Tibial nerve (tissue), 4 donors: ENCODE measurements at regions not wholly inside any gene's neighbourhood (a gene's known extent, or its start where the extent isn't known, plus 50 kb on each side); places are given as distances from the start of the nearest gene placed in this dataset.

Experiments used
- CTCF ChIP-seq, 5 experiments: fragments of 200-600 bp in 3 of 5; fragments of 450-650 bp in 2 of 5; sonication (generic) in 3 of 5; IDR thresholded peaks; one replicate each; pipeline ENCODE4 v1.5.1; 2016 to 2019; ENCODE audit warnings: antibody characterized with exemption in 5 of 5, mild to moderate bottlenecking in 3 of 5, moderate library complexity in 2 of 5
- EP300 ChIP-seq, 2 donors: sonication (generic); formaldehyde crosslinking; IDR thresholded peaks; one replicate each; pipeline ENCODE4 v1.6.1; 2017; ENCODE audit warnings: antibody characterized with exemption in 2 of 2, mild to moderate bottlenecking in 1 of 2
- POLR2A ChIP-seq, 2 donors: fragments of 450-650 bp; IDR thresholded peaks; one replicate each; pipeline ENCODE4 v1.6.1; 2017; ENCODE audit warnings: antibody characterized with exemption in 2 of 2, mild to moderate bottlenecking in 2 of 2, moderate library complexity in 2 of 2

GRCh38 chr16:51255349-51255972 is 104.4 kb upstream of the SALL1 start:
- TF ChIP-seq CTCF (IDR thresholded peaks at IDR 0.05): no peak
- no peak for TF ChIP-seq POLR2A (IDR thresholded peaks at IDR 0.05)
- no peak for TF ChIP-seq EP300 (IDR thresholded peaks at IDR 0.05)
